Osteocyte (in vitro differentiated cells): ENCODE measurements at regions not wholly inside any gene's neighbourhood (a gene's known extent, or its start where the extent isn't known, plus 50 kb on each side); places are given as distances from the start of the nearest gene placed in this dataset.

Experiments used
- DNase-seq: peaks from one replicate; pipeline ENCODE4 v3.0.0; 2021; ENCODE audit warnings: mixed read lengths; ENCODE audit not compliant: unreplicated experiment; ENCODE audit errors: extremely low spot score
- H3K27ac Mint-ChIP-seq: one replicate; pipeline ENCODE4 v1.8.0; 2021; ENCODE audit warnings: mild to moderate bottlenecking, mixed read lengths; ENCODE audit not compliant: unreplicated experiment
- H3K27me3 Mint-ChIP-seq: one replicate; pipeline ENCODE4 v1.8.0; 2021; ENCODE audit warnings: mixed read lengths; ENCODE audit not compliant: unreplicated experiment
- H3K36me3 Mint-ChIP-seq: one replicate; pipeline ENCODE4 v1.8.0; 2021; ENCODE audit warnings: mixed read lengths; ENCODE audit not compliant: unreplicated experiment
- H3K4me1 Mint-ChIP-seq: one replicate; pipeline ENCODE4 v1.8.0; 2021; ENCODE audit warnings: mixed read lengths; ENCODE audit not compliant: unreplicated experiment
- H3K4me3 Mint-ChIP-seq: one replicate; pipeline ENCODE4 v1.8.0; 2021; ENCODE audit warnings: mild to moderate bottlenecking, moderate library complexity, mixed read lengths; ENCODE audit not compliant: unreplicated experiment
- H3K9me3 Mint-ChIP-seq: one replicate; pipeline ENCODE4 v1.8.0; 2021; ENCODE audit warnings: mixed read lengths; ENCODE audit not compliant: unreplicated experiment
- TF ChIP-seq, protein P1 (sequence below): fragments of 200-600 bp; sonication (generic); IDR thresholded peaks from 2 replicates; pipeline ENCODE4 v1.5.0; 2021; ENCODE audit warnings: antibody characterized with exemption, mild to moderate bottlenecking, moderate library complexity

GRCh38 chr17:53907435-53907834, 84.7 kb downstream of the KIF2B start:
- H3K4me3 Mint-ChIP-seq = no peak overlapping the region
- H3K27ac Mint-ChIP-seq = no peak overlapping the region
- DNase-seq = no peak
- H3K4me1 Mint-ChIP-seq = no peaks in the 10 kb centered on the region
- H3K36me3 Mint-ChIP-seq = no peaks in the 10 kb centered on the region
- TF ChIP-seq, protein P1, sequence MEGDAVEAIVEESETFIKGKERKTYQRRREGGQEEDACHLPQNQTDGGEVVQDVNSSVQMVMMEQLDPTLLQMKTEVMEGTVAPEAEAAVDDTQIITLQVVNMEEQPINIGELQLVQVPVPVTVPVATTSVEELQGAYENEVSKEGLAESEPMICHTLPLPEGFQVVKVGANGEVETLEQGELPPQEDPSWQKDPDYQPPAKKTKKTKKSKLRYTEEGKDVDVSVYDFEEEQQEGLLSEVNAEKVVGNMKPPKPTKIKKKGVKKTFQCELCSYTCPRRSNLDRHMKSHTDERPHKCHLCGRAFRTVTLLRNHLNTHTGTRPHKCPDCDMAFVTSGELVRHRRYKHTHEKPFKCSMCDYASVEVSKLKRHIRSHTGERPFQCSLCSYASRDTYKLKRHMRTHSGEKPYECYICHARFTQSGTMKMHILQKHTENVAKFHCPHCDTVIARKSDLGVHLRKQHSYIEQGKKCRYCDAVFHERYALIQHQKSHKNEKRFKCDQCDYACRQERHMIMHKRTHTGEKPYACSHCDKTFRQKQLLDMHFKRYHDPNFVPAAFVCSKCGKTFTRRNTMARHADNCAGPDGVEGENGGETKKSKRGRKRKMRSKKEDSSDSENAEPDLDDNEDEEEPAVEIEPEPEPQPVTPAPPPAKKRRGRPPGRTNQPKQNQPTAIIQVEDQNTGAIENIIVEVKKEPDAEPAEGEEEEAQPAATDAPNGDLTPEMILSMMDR = no peak
- H3K9me3 Mint-ChIP-seq = peaks cover 39% of the 10 kb centered on the region
- no peaks in the 10 kb centered on the region for H3K27me3 Mint-ChIP-seq

DNA sequence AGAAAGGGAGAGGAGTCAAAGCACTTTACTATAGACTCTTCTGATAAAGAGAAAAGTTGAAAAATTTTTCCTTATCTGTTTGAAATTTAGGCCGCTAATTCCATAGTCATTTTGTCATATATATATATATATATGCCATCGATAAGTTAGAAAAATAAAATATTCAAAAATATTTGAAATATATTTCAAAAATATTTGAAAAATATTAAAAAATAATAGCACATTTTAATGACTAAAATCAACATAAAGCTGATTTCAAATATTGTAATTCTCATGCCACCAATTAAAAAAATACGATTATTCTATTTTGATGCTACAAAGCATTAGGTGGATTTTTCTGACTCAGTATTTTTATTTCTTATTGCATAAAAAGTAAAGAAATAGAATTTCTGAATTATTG, 87.1 kb downstream of the KIF2B start:
- no peaks in the 10 kb centered on the region for H3K36me3 Mint-ChIP-seq
- H3K27ac Mint-ChIP-seq = no peak overlapping the region
- DNase-seq = no peak
- H3K27me3 Mint-ChIP-seq = no peaks in the 10 kb centered on the region
- TF ChIP-seq, protein P1 = no peak
- H3K4me1 Mint-ChIP-seq = no peaks in the 10 kb centered on the region
- no peak overlapping the region for H3K4me3 Mint-ChIP-seq
- H3K9me3 Mint-ChIP-seq = peaks cover 32% of the 10 kb centered on the region

GRCh38 chr17:53912117-53912516, 89.4 kb downstream of the KIF2B start:
- H3K4me3 Mint-ChIP-seq = no peak overlapping the region
- no peaks in the 10 kb centered on the region for H3K36me3 Mint-ChIP-seq
- no peak overlapping the region for H3K27ac Mint-ChIP-seq
- H3K4me1 Mint-ChIP-seq = no peaks in the 10 kb centered on the region
- H3K9me3 Mint-ChIP-seq = peaks cover 27% of the 10 kb centered on the region
- H3K27me3 Mint-ChIP-seq = no peaks in the 10 kb centered on the region
- DNase-seq = no peak
- TF ChIP-seq, protein P1 = no peak

- Mint-ChIP-seq H3K9me3 (peaks cover 5% of the 10 kb centered on the region), H3K36me3 (no peaks in the 10 kb centered on the region), H3K27ac (no peak overlapping the region), H3K27me3 (no peaks in the 10 kb centered on the region), H3K4me3 (no peak overlapping the region), H3K4me1 (no peaks in the 10 kb centered on the region)
- TF ChIP-seq, protein P1 = no peak
- no peak for DNase-seq
Measured at GRCh38 chr17:53919356-53919755, 96.6 kb downstream of the KIF2B start.

DNA sequence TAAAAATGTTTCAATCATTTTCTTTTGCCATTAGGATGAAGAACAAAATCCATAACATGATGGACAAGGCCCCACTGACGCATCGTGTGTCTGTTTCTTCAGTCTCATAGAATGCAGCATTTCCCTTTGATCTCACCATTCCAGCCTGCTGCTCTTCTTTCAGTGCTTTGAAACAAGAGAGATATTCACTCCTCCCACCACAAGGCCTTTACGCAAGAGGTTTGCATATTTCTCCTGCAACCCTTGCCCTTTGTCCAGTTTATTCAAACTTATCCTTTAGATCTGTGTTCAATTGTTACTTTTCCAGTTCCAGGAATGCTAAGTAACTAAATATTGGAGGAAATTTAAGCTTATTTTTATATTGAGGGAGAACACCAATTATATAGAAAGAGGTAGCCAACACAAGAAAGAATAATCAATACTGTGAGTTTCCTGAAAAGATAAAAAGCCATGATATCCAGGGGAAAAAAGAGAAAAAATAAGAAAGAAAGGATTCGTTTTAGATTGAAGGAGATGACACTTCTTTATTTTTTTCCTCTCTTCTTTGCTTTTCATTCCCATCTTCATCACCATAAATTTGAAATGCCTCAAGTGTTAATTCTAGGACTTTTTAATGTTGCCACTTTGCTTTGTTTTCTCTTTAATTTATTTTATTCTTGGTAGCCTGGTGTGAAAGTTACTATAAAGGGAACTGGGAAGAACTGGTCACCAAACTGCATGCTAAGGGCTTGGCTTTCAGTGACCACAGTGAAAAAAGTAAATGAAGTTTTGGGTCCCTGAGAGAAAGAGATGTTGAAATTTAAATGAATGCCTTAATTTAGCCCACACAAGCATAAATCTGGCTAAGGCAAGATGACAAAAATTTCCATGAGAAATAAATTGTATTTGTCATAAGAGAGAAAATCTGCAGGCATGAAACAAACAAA, 102.1 kb downstream of the KIF2B start:
- Mint-ChIP-seq H3K27ac (no peak overlapping the region), H3K27me3 (no peaks in the 10 kb centered on the region), H3K36me3 (no peaks in the 10 kb centered on the region), H3K4me1 (no peaks in the 10 kb centered on the region), H3K9me3 (peaks cover 15% of the 10 kb centered on the region), H3K4me3 (no peak overlapping the region)
- DNase-seq = no peak
- TF ChIP-seq, protein P1 = no peak
